NT2/D1 (cell line): ENCODE measurements at regions not wholly inside any gene's neighbourhood (a gene's known extent, or its start where the extent isn't known, plus 50 kb on each side); places are given as distances from the start of the nearest gene placed in this dataset.

ENCODE experiments used
- SUZ12 ChIP-seq: IDR thresholded peaks from 2 replicates; pipeline ENCODE4 v1.6.1; 2011; ENCODE audit not compliant: insufficient read length, insufficient read depth; ENCODE audit errors: extremely low read depth
- YY1 ChIP-seq: IDR thresholded peaks from 2 replicates; pipeline ENCODE4 v1.6.1; 2011; ENCODE audit not compliant: insufficient read length, insufficient read depth
- ZNF274 ChIP-seq: IDR thresholded peaks from 2 replicates; pipeline ENCODE4 v1.6.1; 2011; ENCODE audit warnings: mild to moderate bottlenecking, low read depth, low read length

- TF ChIP-seq YY1 (no peak), SUZ12 (no peak), ZNF274 (no peak)
Observed at GRCh38 chr6:8825726-8826125, 390.4 kb upstream of the SLC35B3 start.
